GM12878 (cell line): ENCODE measurements at regions not wholly inside any gene's neighbourhood (a gene's known extent, or its start where the extent isn't known, plus 50 kb on each side); places are given as distances from the start of the nearest gene placed in this dataset.

ENCODE experiments used
- ATAC-seq: fragments of 200-7000 bp; cut with Tn5 transposase; 3 replicates; pipeline ENCODE4 v1.9.1; 2020; ENCODE audit warnings: mild to moderate bottlenecking, moderate library complexity
- BruUV-seq: library from RNA; stranded (reverse); fragments of 400-500 nt; replicated peaks from 2 replicates; lab custom pipeline; 2021; lab: Mats Ljungman, UMichigan
- CTCF ChIA-PET: fragments of 300-600 bp; sonication (Branson Sonifier 250); formaldehyde crosslinking; extraction: SDS; loops from one replicate; lab custom pipeline; 2021; ENCODE audit warnings: inconsistent platforms; lab: Yijun Ruan, JAX
- POLR2A ChIA-PET: fragments of 350-600 bp; formaldehyde crosslinking; extraction: SDS; loops from one replicate; lab custom pipeline; 2021; ENCODE audit warnings: inconsistent platforms; lab: Charles Lee
- RAD21 ChIA-PET: fragments of 300-600 bp; sonication (Branson Sonifier 250); formaldehyde crosslinking; loops from one replicate; lab custom pipeline; 2023; ENCODE audit warnings: antibody characterized with exemption; ENCODE audit not compliant: unreplicated experiment; lab: Charles Lee
- SMC1A ChIA-PET: fragments of 300-600 bp; sonication (Branson Sonifier 250); formaldehyde crosslinking; loops from one replicate; lab custom pipeline; 2023; ENCODE audit not compliant: unreplicated experiment, uncharacterized antibody; lab: Charles Lee
- DNase-seq: peaks from one replicate; pipeline ENCODE4 v3.0.0-alpha.2; 2011; ENCODE audit warnings: low read depth, low spot score
- FAIRE-seq: peaks from 3 replicates; lab custom pipeline; 2011; peaks lifted over from hg19 to GRCh38; lab: Jason Lieb, UNC
- H2AFZ ChIP-seq: 2 replicates; pipeline ENCODE4 v1.6.0; 2011; ENCODE audit warnings: low read depth, low read length, control low read depth; ENCODE audit not compliant: control insufficient read depth
- H3K27ac ChIP-seq: 2 replicates; pipeline ENCODE4 v1.5.1; 2011; ENCODE audit warnings: control low read depth; ENCODE audit not compliant: control insufficient read depth, insufficient read depth
- H3K27me3 ChIP-seq, 2 experiments: replicated peaks in 1 of 2; 2 replicates each; pipeline versions ENCODE4 v1.6.0 to v1.6.1; 2011; ENCODE audit warnings: low read length in 1 of 2; ENCODE audit not compliant: control insufficient read depth in 2 of 2, insufficient read depth in 2 of 2
- H3K36me3 ChIP-seq, 2 experiments: 2 replicates each; pipeline ENCODE4 v1.5.1; 2011; ENCODE audit warnings: low read length in 1 of 2; ENCODE audit not compliant: control insufficient read depth in 2 of 2, insufficient read depth in 2 of 2
- H3K4me1 ChIP-seq: 2 replicates; pipeline ENCODE4 v1.6.1; 2011; ENCODE audit warnings: mild to moderate bottlenecking, low read length, moderate library complexity, mixed read lengths; ENCODE audit not compliant: control insufficient read depth, insufficient read depth
- H3K4me2 ChIP-seq: 2 replicates; pipeline ENCODE4 v1.6.0; 2011; ENCODE audit warnings: control low read depth; ENCODE audit not compliant: control insufficient read depth, insufficient read depth
- H3K4me3 ChIP-seq: fragments of 200-600 bp; sonication (generic); 2 replicates; pipeline ENCODE4 v1.5.1; 2016
- H3K79me2 ChIP-seq: 2 replicates; pipeline ENCODE4 v1.6.0; 2011; ENCODE audit warnings: low read length; ENCODE audit not compliant: control insufficient read depth, insufficient read depth
- H3K9ac ChIP-seq: 2 replicates; pipeline ENCODE4 v1.8.0; 2011; ENCODE audit warnings: low read length, control low read depth, mixed read lengths; ENCODE audit not compliant: control insufficient read depth, insufficient read depth
- H3K9me3 ChIP-seq: replicated peaks from 3 replicates; pipeline ENCODE4 v1.5.1; 2011; ENCODE audit warnings: mild to moderate bottlenecking, low read length; ENCODE audit not compliant: control insufficient read depth, insufficient read depth
- H4K20me1 ChIP-seq: 2 replicates; pipeline ENCODE4 v1.6.0; 2011; ENCODE audit not compliant: control insufficient read depth, insufficient read depth
- CHD2 ChIP-seq: IDR thresholded peaks from 2 replicates; pipeline ENCODE4 v1.6.1; 2011; ENCODE audit warnings: low read depth, low read length, improper control_type of control experiment, borderline replicate concordance
- CTCF ChIP-seq, 3 experiments: IDR thresholded peaks in 2 of 3; conservative IDR thresholded peaks in 1 of 3; 2 replicates each; pipeline ENCODE4 v1.5.1; 2011; ENCODE audit warnings: low read depth in 3 of 3, low read length in 3 of 3, mild to moderate bottlenecking in 3 of 3, control low read depth in 2 of 3, moderate library complexity in 2 of 3, inconsistent platforms in 1 of 3, mixed read lengths in 1 of 3; ENCODE audit not compliant: control insufficient read depth in 2 of 3, insufficient read depth in 1 of 3; ENCODE audit errors: extremely low read depth in 1 of 3
- E2F8 ChIP-seq: fragments of 450-650 bp; IDR thresholded peaks from 2 replicates; pipeline ENCODE4 v1.6.1; 2018; ENCODE audit warnings: mild to moderate bottlenecking, low read depth, moderate library complexity; ENCODE audit not compliant: partially characterized antibody
- JUND ChIP-seq: IDR thresholded peaks from 2 replicates; pipeline ENCODE4 v1.6.1; 2012; ENCODE audit warnings: low read depth, mild to moderate bottlenecking, low read length, improper control_type of control experiment, moderate library complexity
- MTA3 ChIP-seq: IDR thresholded peaks from 2 replicates; pipeline ENCODE4 v1.6.1; 2012; ENCODE audit warnings: low read length, inconsistent platforms, borderline replicate concordance
- NFXL1 ChIP-seq: fragments of 450-650 bp; IDR thresholded peaks from 2 replicates; pipeline ENCODE4 v1.6.1; 2017; ENCODE audit warnings: antibody characterized with exemption, mild to moderate bottlenecking, borderline replicate concordance
- NFYA ChIP-seq: IDR thresholded peaks from 2 replicates; pipeline ENCODE4 v1.6.1; 2011; ENCODE audit warnings: low read depth, mild to moderate bottlenecking, low read length, improper control_type of control experiment, borderline replicate concordance
- NR2C2 ChIP-seq: IDR thresholded peaks from 2 replicates; pipeline ENCODE4 v1.6.1; 2011; ENCODE audit warnings: borderline replicate concordance, low read depth; ENCODE audit not compliant: control insufficient read depth, insufficient read length
- PAX5 ChIP-seq: IDR thresholded peaks from 2 replicates; pipeline ENCODE4 v1.6.1; 2011; ENCODE audit warnings: low read depth, low read length, borderline replicate concordance
- PML ChIP-seq: IDR thresholded peaks from 2 replicates; pipeline ENCODE4 v1.6.1; 2012; ENCODE audit warnings: low read length, inconsistent platforms
- POLR2AphosphoS2 ChIP-seq: IDR thresholded peaks from 2 replicates; pipeline ENCODE4 v1.6.1; 2011; ENCODE audit warnings: low read depth, mild to moderate bottlenecking, low read length, improper control_type of control experiment, moderate library complexity
- RUNX3 ChIP-seq: IDR thresholded peaks from 2 replicates; pipeline ENCODE4 v1.6.1; 2012; ENCODE audit warnings: low read length, inconsistent platforms
- SIN3A ChIP-seq: IDR thresholded peaks from 2 replicates; pipeline ENCODE4 v1.6.1; 2012; ENCODE audit warnings: low read depth, low read length, improper control_type of control experiment
- SREBF1 ChIP-seq: IDR thresholded peaks from 2 replicates; pipeline ENCODE4 v1.6.1; 2012; ENCODE audit warnings: mild to moderate bottlenecking, low read length
- TAF1 ChIP-seq: IDR thresholded peaks from 2 replicates; pipeline ENCODE4 v1.6.1; 2011; ENCODE audit warnings: mild to moderate bottlenecking, low read depth, low read length, borderline replicate concordance
- TCF7 ChIP-seq: IDR thresholded peaks from 2 replicates; pipeline ENCODE4 v1.6.1; 2014; ENCODE audit warnings: antibody characterized with exemption, borderline replicate concordance
- ZNF384 ChIP-seq: IDR thresholded peaks from 2 replicates; pipeline ENCODE4 v1.6.1; 2012; ENCODE audit warnings: low read depth, mild to moderate bottlenecking, low read length, improper control_type of control experiment, borderline replicate concordance
- WGBS: methylation state at CpG from one replicate; pipeline ENCODE4 v1.1.6; 2016; ENCODE audit warnings: low lambda C conversion rate; ENCODE audit not compliant: insufficient replicate concordance, insufficient coverage; ENCODE audit errors: missing lambda C conversion rate; 5-methylcytosine and 5-hydroxymethylcytosine counted together
- in situ Hi-C: fragments of 300-500 bp; cut with MboI; formaldehyde crosslinking; loops from 9 replicates; pipeline ENCODE4 v1.14.3; 2018; ENCODE audit warnings: mixed read lengths
- intact Hi-C: fragments of 100-400 bp; cut with micrococcal nuclease; formaldehyde crosslinking; loops from one replicate; pipeline ENCODE4 v1.14.2; 2022; ENCODE audit not compliant: unreplicated experiment
- TF ChIP-seq, protein P1 (sequence below): fragments of 450-650 bp; IDR thresholded peaks from 2 replicates; pipeline ENCODE4 v1.6.1; 2016; ENCODE audit warnings: mild to moderate bottlenecking
- TF ChIP-seq, protein P2 (sequence below): IDR thresholded peaks from 2 replicates; pipeline ENCODE4 v1.6.1; 2011; ENCODE audit warnings: mild to moderate bottlenecking, low read depth, low read length, moderate library complexity; ENCODE audit not compliant: insufficient replicate concordance

- intact Hi-C loops: no loop called here
- H3K27me3 ChIP-seq: peaks cover 0 to 5% of the 10 kb centered on the region in 2 experiments; a peak in 2 of 4 replicates
- ATAC-seq (no peak), FAIRE-seq (no peak), DNase-seq (no peak)
- no peak overlapping the region for H3K4me2 ChIP-seq
- WGBS: under 1% methylated on average over 5 of the region's 5 CpGs
- SMC1A ChIA-PET: no interaction called here
- in situ Hi-C loops: no loop called here
- TF ChIP-seq PAX5 (no peak), NFYA (no peak), CHD2 (no peak), SIN3A (no peak), TCF7 (no peak), RUNX3 (no peak), MTA3 (no peak), E2F8 (no peak), NFXL1 (no peak), PML (no peak), CTCF (IDR thresholded peaks at IDR 0.05 in 2 of 3, conservative IDR thresholded peaks at IDR 0.05 in 1 of 3; ENCODE audit: control insufficient read depth in 2 of 3, extremely low read depth in 1 of 3, insufficient read depth in 1 of 3, low read depth in 3 of 3, low read length in 3 of 3) (no peak), JUND (no peak), SREBF1 (no peak), NR2C2 (no peak), TAF1 (no peak), ZNF384 (no peak), POLR2AphosphoS2 (no peak)
- TF ChIP-seq, protein P1, sequence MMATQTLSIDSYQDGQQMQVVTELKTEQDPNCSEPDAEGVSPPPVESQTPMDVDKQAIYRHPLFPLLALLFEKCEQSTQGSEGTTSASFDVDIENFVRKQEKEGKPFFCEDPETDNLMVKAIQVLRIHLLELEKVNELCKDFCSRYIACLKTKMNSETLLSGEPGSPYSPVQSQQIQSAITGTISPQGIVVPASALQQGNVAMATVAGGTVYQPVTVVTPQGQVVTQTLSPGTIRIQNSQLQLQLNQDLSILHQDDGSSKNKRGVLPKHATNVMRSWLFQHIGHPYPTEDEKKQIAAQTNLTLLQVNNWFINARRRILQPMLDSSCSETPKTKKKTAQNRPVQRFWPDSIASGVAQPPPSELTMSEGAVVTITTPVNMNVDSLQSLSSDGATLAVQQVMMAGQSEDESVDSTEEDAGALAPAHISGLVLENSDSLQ: no peak
- TF ChIP-seq, protein P2, sequence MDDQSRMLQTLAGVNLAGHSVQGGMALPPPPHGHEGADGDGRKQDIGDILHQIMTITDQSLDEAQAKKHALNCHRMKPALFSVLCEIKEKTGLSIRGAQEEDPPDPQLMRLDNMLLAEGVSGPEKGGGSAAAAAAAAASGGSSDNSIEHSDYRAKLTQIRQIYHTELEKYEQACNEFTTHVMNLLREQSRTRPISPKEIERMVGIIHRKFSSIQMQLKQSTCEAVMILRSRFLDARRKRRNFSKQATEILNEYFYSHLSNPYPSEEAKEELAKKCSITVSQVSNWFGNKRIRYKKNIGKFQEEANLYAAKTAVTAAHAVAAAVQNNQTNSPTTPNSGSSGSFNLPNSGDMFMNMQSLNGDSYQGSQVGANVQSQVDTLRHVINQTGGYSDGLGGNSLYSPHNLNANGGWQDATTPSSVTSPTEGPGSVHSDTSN: no peak
- no peaks in the 10 kb centered on the region for H3K79me2 ChIP-seq
- no peak overlapping the region for H3K9ac ChIP-seq
- H3K9me3 ChIP-seq: no peaks in the 10 kb centered on the region
- no peak overlapping the region for H3K27ac ChIP-seq
- H4K20me1 ChIP-seq: no peaks in the 10 kb centered on the region
- H3K4me1 ChIP-seq: peaks cover 5% of the 10 kb centered on the region
- BruUV-seq: no TSS peak
- POLR2A ChIA-PET: no interaction called here
- CTCF ChIA-PET: no interaction called here
- H3K36me3 ChIP-seq: no peaks in the 10 kb centered on the region
- no peak overlapping the region for H3K4me3 ChIP-seq
- no peak overlapping the region for H2AFZ ChIP-seq
- RAD21 ChIA-PET: no interaction called here
Measured at GRCh38 chr1:208850442-208850841, 606.3 kb upstream of the PLXNA2 start.
